GM18951 (cell line): ENCODE measurements at regions not wholly inside any gene's neighbourhood (a gene's known extent, or its start where the extent isn't known, plus 50 kb on each side); places are given as distances from the start of the nearest gene placed in this dataset.

Experiments used
- POLR2A ChIP-seq: IDR thresholded peaks from 4 replicates; pipeline ENCODE4 v1.6.1; 2011; ENCODE audit warnings: mild to moderate bottlenecking; ENCODE audit not compliant: insufficient read length, insufficient read depth; ENCODE audit errors: extremely low read depth
- in situ Hi-C: fragments of 300-500 bp; cut with MboI; formaldehyde crosslinking; loops from one replicate; pipeline ENCODE4 v1.12.0; 2022; ENCODE audit warnings: low sequenced_read_pairs, mixed read lengths, inconsistent platforms; ENCODE audit not compliant: unreplicated experiment

- in situ Hi-C loops, result no loop called here
- no peak for TF ChIP-seq POLR2A
Measured at GRCh38 chr2:103448495-103448894, 686.7 kb downstream of the TMEM182 start.

- in situ Hi-C loops, result no loop called here
- TF ChIP-seq POLR2A, result no peak
Measured at GRCh38 chr2:103451283-103451682, 689.5 kb downstream of the TMEM182 start.

GRCh38 chr2:103459283-103459682 lies 697.5 kb downstream of the TMEM182 start:
- TF ChIP-seq POLR2A, result no peak
- in situ Hi-C loops, result no loop called here

GRCh38 chr2:103462101-103462500 lies 700.3 kb downstream of the TMEM182 start:
- no peak for TF ChIP-seq POLR2A
- in situ Hi-C loops, result no loop called here

GRCh38 chr2:103462712-103463111 lies 700.9 kb downstream of the TMEM182 start:
- in situ Hi-C loops, result no loop called here
- no peak for TF ChIP-seq POLR2A

GRCh38 chr2:103464831-103465230 lies 703.0 kb downstream of the TMEM182 start:
- no peak for TF ChIP-seq POLR2A
- in situ Hi-C loops, result no loop called here

GRCh38 chr2:103469800-103470199 lies 708.0 kb downstream of the TMEM182 start:
- in situ Hi-C loops, result no loop called here
- TF ChIP-seq POLR2A, result no peak

GRCh38 chr2:103484906-103485305 lies 723.1 kb downstream of the TMEM182 start:
- in situ Hi-C loops, result no loop called here
- TF ChIP-seq POLR2A, result no peak

- TF ChIP-seq POLR2A, result no peak
- in situ Hi-C loops, result no loop called here
Measured at GRCh38 chr2:103496850-103497249, 735.0 kb downstream of the TMEM182 start.

- TF ChIP-seq POLR2A, result no peak
Measured at GRCh38 chr2:103506812-103507211, 745.0 kb downstream of the TMEM182 start.

GRCh38 chr2:103512442-103512841 lies 750.6 kb downstream of the TMEM182 start:
- TF ChIP-seq POLR2A, result no peak
- in situ Hi-C loops, result no loop called here

More at GRCh38 chr2:103506812-103507211, 745.0 kb downstream of the TMEM182 start:
- in situ Hi-C loops, result no loop called here

- in situ Hi-C loops, result no loop called here
- TF ChIP-seq POLR2A, result no peak
Measured at GRCh38 chr2:103520547-103520946, 758.7 kb downstream of the TMEM182 start.

GRCh38 chr2:103525756-103526155 lies 763.9 kb downstream of the TMEM182 start:
- in situ Hi-C loops, result no loop called here
- TF ChIP-seq POLR2A, result no peak

GRCh38 chr2:103526757-103527156 lies 764.9 kb downstream of the TMEM182 start:
- in situ Hi-C loops, result no loop called here
- no peak for TF ChIP-seq POLR2A

- no peak for TF ChIP-seq POLR2A
- in situ Hi-C loops, result no loop called here
Measured at GRCh38 chr2:103527278-103527677, 765.4 kb downstream of the TMEM182 start.
